ENCODE measurements at regions not wholly inside any gene's neighbourhood (a gene's known extent, or its start where the extent isn't known, plus 50 kb on each side); places are given as distances from the start of the nearest gene placed in this dataset.
A peak's percentile ranks its signal among the peaks of the same experiment; 100 is the strongest.

DNA sequence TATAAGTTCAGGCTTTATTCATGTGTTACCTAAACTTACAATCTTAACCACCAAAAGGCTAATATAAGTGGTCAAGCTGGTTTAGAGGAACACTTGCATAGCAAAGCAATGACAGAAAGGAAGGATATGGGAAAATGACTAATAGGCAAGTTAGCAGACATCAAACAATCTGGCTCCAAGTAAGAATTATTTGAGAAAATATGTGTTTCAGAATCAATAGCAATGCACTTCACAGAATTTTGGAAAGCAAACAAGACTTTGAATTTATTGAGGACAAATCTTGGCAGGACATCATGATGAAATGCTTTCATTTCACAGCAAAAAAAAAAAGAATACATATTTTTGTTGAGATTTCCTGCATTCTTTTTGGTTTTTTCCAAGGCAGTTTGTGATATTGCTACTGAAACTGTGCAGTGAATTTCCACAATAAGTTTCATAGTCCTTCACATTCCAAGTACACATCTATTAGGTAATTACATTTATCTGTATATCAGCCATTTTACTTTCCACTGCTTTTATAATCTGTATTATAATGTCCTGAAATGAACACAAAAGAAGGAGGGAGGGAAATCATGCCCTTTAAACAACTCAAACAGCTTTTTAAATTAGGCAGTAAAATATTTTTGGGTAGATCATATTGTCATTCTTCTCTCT, 417.9 kb downstream of the NR2F1-AS1 start:
- Mint-ChIP-seq H3K27ac (no peak overlapping the region), H3K4me1 (ENCODE audit: low read depth) (peaks cover 6% of the 10 kb centered on the region), H3K4me3 (ENCODE audit: low read depth) (no peak overlapping the region), H3K9me3 (ENCODE audit: low read depth) (no peaks in the 10 kb centered on the region), H3K36me3 (ENCODE audit: insufficient read depth) (no peaks in the 10 kb centered on the region), H3K27me3 (no peaks in the 10 kb centered on the region)
- no peak for DNase-seq (ENCODE audit: low spot score, unreplicated experiment)
- TF ChIP-seq, protein P1, sequence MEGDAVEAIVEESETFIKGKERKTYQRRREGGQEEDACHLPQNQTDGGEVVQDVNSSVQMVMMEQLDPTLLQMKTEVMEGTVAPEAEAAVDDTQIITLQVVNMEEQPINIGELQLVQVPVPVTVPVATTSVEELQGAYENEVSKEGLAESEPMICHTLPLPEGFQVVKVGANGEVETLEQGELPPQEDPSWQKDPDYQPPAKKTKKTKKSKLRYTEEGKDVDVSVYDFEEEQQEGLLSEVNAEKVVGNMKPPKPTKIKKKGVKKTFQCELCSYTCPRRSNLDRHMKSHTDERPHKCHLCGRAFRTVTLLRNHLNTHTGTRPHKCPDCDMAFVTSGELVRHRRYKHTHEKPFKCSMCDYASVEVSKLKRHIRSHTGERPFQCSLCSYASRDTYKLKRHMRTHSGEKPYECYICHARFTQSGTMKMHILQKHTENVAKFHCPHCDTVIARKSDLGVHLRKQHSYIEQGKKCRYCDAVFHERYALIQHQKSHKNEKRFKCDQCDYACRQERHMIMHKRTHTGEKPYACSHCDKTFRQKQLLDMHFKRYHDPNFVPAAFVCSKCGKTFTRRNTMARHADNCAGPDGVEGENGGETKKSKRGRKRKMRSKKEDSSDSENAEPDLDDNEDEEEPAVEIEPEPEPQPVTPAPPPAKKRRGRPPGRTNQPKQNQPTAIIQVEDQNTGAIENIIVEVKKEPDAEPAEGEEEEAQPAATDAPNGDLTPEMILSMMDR (IDR thresholded peaks at IDR 0.05; ENCODE audit: unreplicated experiment) = no peak

DNA sequence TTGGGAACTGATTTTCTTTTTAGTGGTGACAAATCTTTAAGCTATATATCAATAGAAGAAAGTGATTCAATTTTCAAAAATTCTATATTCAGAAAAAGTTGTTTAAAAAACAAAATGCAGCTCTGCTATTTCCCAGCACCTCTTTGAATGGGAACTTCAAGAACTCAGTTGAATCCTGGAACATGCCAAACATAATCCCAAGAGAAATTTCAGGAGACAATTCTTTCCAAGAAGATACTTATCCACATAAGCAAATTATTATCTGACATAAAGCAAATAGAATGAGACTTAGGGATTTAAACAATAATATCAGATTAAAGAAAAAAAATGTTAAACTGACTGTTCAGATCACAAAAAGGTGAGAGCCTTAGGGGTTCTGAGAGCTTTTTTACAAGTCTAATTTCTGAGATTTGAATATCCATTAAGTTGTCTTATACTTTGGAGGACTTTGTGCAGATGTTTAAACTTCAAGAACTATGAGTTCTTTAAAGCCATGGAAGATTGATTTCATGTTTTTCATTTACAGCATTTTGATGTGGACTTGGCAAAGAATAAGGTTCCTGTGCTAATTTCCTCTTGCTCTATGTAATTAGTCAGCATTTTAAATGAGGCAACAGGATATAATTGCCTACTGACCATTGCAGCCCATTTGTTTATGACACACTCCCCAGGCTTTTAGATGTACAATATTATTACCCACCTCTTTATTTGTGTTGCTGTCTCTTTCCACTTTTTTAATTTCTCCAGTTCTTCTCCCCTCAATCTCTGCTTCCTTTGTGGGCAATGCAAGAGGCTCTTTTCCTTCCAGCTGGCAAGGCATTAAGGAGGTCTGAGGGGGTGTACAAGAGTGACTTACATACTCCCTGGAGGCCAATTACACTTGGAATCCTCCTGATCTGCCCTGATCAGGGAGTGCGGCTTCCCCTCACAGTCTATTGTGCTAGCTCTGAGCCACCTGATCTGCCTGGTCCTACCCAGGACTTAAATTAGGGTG, 419.1 kb downstream of the NR2F1-AS1 start:
- Mint-ChIP-seq H3K4me3 (ENCODE audit: low read depth) (no peak overlapping the region), H3K4me1 (ENCODE audit: low read depth) (peaks cover 6% of the 10 kb centered on the region), H3K36me3 (ENCODE audit: insufficient read depth) (no peaks in the 10 kb centered on the region), H3K9me3 (ENCODE audit: low read depth) (no peaks in the 10 kb centered on the region), H3K27me3 (no peaks in the 10 kb centered on the region), H3K27ac (peak overlapping the region; percentile 21)
- TF ChIP-seq, protein P1 (IDR thresholded peaks at IDR 0.05; ENCODE audit: unreplicated experiment) = no peak
- no peak for DNase-seq (ENCODE audit: low spot score, unreplicated experiment)

DNA sequence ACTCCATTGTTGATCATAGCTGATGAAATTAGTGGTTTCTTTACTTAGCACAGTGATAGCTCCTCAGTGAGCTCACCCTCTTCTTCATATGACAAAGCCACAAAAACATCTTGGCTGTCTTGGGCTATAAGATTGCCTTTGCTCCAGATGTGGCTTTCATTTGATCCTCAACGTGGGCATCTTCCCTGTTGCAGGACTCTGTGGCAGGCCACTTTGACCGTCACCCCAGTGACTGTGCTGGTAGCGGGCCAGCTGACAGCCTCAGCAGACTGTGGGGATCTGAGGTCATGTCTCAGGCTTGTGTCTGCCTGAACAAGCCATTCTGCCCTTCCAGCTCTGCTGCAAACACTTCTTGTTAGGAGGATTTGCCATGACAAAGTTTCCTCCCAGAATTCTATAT, 422.2 kb downstream of the NR2F1-AS1 start:
- H3K4me1 Mint-ChIP-seq (ENCODE audit: low read depth) = peaks cover 15% of the 10 kb centered on the region
- no peaks in the 10 kb centered on the region for H3K36me3 Mint-ChIP-seq (ENCODE audit: insufficient read depth)
- no peak overlapping the region for H3K4me3 Mint-ChIP-seq (ENCODE audit: low read depth)
- DNase-seq (ENCODE audit: low spot score, unreplicated experiment) = no peak
- H3K27ac Mint-ChIP-seq = no peak overlapping the region
- H3K9me3 Mint-ChIP-seq (ENCODE audit: low read depth) = no peaks in the 10 kb centered on the region
- H3K27me3 Mint-ChIP-seq = peaks cover 3% of the 10 kb centered on the region
- TF ChIP-seq, protein P1 (IDR thresholded peaks at IDR 0.05; ENCODE audit: unreplicated experiment) = no peak

DNA sequence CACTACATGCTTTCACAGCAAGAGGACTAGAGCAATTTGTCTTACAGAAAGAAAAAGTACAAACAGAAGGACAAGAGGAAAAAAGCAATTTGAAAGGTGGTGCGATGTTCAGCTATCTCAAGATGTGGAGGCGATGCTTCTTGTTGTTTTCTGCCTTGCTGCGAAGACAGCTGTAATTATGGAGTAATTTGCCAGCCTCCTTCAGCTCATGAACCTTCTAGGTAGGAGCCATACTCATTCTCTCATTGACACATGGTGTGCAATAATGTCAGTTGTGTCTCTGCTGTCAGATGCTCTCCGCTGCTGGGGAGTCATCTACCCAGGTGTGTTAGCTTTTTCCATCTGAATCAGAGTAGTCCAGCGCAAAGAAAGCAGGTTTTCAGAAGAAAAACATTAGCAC, 424.5 kb downstream of the NR2F1-AS1 start:
- Mint-ChIP-seq H3K36me3 (ENCODE audit: insufficient read depth) (no peaks in the 10 kb centered on the region), H3K4me1 (ENCODE audit: low read depth) (peaks cover 15% of the 10 kb centered on the region), H3K27me3 (peaks cover 3% of the 10 kb centered on the region), H3K4me3 (ENCODE audit: low read depth) (no peak overlapping the region), H3K9me3 (ENCODE audit: low read depth) (no peaks in the 10 kb centered on the region), H3K27ac (no peak overlapping the region)
- DNase-seq (ENCODE audit: low spot score, unreplicated experiment) = no peak
- TF ChIP-seq, protein P1 (IDR thresholded peaks at IDR 0.05; ENCODE audit: unreplicated experiment) = no peak

DNA sequence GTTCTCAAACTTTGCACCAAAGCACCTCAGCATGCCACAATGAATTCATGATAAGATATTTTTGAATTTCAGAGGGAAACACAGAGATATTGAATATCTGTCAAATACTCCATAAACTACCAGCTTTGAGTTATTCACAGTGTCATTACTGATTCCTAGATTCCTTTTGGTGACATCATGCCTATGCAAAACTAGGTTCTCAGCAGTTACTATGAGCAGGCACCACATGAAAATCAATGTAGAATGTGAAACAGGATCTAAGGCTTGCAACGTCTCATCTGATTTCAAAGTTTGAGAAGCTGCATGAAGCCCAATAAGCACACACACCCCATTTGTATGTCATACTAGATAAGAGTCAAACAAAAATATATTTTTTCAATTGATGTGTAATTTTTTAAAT, 426.5 kb downstream of the NR2F1-AS1 start:
- TF ChIP-seq, protein P1 (IDR thresholded peaks at IDR 0.05; ENCODE audit: unreplicated experiment) = no peak

More for the DNA sequence above, 426.5 kb downstream of the NR2F1-AS1 start:
- Mint-ChIP-seq H3K4me3 (ENCODE audit: low read depth) (no peak overlapping the region), H3K4me1 (ENCODE audit: low read depth) (peaks cover 15% of the 10 kb centered on the region), H3K27me3 (peaks cover 3% of the 10 kb centered on the region), H3K36me3 (ENCODE audit: insufficient read depth) (no peaks in the 10 kb centered on the region), H3K9me3 (ENCODE audit: low read depth) (no peaks in the 10 kb centered on the region), H3K27ac (no peak overlapping the region)
- DNase-seq (ENCODE audit: low spot score, unreplicated experiment) = no peak
